T-helper 2 cell treated with Interferon-gamma antibody and Interleukin-4, amounts not matched to agents 5 μg/mL and 100 μg/mL, for 36 hours (primary cell): ENCODE measurements at regions not wholly inside any gene's neighbourhood (a gene's known extent, or its start where the extent isn't known, plus 50 kb on each side); places are given as distances from the start of the nearest gene placed in this dataset.
"Not testable (repeated sequence)": the region's sequence is repeated elsewhere in the genome, so short reads cannot be mapped to it uniquely, and the experiment has no call there.

Experiments
- DNase-seq: peaks from one replicate; pipeline ENCODE4 v3.0.0; 2021; ENCODE audit warnings: low spot score
- H3K27ac Mint-ChIP-seq: one replicate; pipeline ENCODE4 v1.8.0; 2021; ENCODE audit warnings: mild to moderate bottlenecking, mixed read lengths
- H3K27me3 Mint-ChIP-seq: one replicate; pipeline ENCODE4 v1.8.0; 2021; ENCODE audit warnings: low read depth, mixed read lengths
- H3K36me3 Mint-ChIP-seq: one replicate; pipeline ENCODE4 v1.8.0; 2021; ENCODE audit warnings: low read depth, mixed read lengths
- H3K4me1 Mint-ChIP-seq: one replicate; pipeline ENCODE4 v1.8.0; 2021; ENCODE audit warnings: low read depth, mixed read lengths
- H3K4me3 Mint-ChIP-seq: one replicate; pipeline ENCODE4 v1.8.0; 2022; ENCODE audit warnings: mild to moderate bottlenecking, moderate library complexity, mixed read lengths
- H3K9me3 Mint-ChIP-seq: one replicate; pipeline ENCODE4 v1.8.0; 2021; ENCODE audit warnings: mixed read lengths

DNA sequence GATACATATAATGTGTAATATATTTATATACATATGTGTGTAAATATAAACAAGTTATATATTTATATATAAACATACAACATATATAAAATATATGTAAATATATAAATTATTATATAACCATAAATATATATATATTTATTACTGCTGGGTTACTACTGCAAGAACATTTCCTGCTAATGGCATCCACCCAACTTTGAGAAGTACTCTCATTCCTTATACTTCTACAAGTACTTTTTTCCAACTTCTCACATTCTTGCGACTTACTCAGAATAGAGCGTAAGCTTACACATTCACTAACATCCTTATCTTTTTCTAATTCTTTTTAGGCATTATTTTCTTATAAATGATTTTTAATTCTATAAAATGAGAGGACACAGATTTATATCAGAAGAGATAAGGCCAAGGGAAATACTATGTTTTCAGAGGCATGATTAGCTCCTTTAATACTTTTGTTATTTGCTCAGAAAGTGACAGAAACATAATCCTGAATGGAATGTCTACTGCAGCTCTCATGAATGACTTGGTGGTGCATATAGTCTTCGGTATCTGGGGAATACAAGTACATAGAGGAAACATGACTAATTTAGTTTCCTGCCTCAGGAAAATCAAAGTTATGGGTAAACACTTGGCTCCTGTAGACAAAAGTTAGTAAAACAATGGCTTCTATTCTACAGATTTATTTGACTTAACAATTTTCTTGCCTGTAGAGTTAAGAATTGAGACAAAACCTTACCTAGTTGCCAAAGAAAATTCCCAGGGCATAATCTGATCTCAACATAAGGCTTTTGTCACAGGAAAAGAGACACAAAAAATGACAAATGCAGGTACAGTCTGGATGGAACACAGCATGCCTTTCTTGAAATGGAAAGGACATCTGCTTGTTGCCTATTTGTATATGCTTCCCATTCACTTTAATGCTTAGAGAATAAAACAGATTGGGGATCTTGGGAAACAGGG lies 453.9 kb downstream of the SQOR start:
- no peak for DNase-seq
- Mint-ChIP-seq H3K27ac (no peak overlapping the region), H3K4me1 (no peaks in the 10 kb centered on the region), H3K36me3 (no peaks in the 10 kb centered on the region), H3K9me3 (no peaks in the 10 kb centered on the region), H3K27me3 (no peaks in the 10 kb centered on the region), H3K4me3 (no peak overlapping the region)

- H3K9me3 Mint-ChIP-seq = no peaks in the 10 kb centered on the region
- DNase-seq = no peak
- H3K27me3 Mint-ChIP-seq = no peaks in the 10 kb centered on the region
- H3K27ac Mint-ChIP-seq = no peak overlapping the region
- H3K4me3 Mint-ChIP-seq = no peak overlapping the region
- H3K36me3 Mint-ChIP-seq = no peaks in the 10 kb centered on the region
- H3K4me1 Mint-ChIP-seq = no peaks in the 10 kb centered on the region
Measured at GRCh38 chr15:46089467-46089935, 454.7 kb downstream of the SQOR start.

DNA sequence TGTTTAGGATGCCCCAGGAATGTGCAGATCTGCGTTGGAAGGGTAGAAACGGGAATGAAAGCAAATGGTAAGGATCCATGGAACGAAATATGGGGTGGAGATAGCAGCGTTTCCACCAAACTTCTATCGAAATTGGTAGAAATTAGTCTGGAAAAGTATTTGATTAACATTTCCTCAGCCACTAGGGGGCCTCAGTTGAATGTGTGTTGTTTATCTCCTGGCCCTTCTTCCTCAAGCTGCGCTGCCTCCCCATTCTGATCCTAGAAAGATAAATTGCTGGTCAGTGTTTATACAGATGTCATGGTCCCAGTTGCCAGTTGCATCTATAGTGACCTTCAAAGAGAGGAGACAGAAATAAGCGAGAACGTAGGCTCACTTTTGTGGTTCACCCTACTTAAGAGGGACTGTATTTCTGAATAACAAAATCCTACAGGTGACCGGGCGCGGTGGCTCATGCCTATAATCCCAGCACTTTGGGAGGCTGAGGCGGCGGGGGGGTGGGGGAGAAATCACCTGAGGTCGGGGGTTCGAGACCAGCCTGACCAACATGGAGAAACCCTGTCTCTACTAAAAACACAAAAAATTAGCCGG lies 457.1 kb downstream of the SQOR start:
- Mint-ChIP-seq H3K36me3 (no peaks in the 10 kb centered on the region), H3K27ac (no peak overlapping the region), H3K9me3 (no peaks in the 10 kb centered on the region), H3K27me3 (no peaks in the 10 kb centered on the region), H3K4me3 (no peak overlapping the region), H3K4me1 (no peaks in the 10 kb centered on the region)
- DNase-seq = no peak

DNA sequence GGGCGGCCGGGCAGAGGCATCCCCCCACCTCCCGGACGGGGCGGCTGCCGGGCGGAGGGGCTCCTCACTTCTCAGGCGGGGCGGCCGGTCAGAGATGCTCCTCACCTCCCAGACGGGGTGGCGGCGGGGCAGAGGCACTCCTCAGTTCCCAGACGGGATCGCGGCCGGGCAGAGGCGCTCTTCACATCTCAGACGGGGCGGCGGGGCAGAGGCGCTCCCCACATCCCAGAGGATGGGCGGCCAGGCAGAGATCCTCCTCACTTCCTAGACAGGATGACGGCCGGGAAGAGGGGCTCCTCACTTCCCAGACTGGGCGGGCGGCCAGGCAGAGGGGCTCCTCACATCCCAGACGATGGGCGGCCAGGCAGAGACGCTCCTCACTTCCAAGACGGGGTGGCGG lies 463.2 kb downstream of the SQOR start:
- H3K4me1 Mint-ChIP-seq, H3K27ac Mint-ChIP-seq, DNase-seq, H3K4me3 Mint-ChIP-seq, H3K27me3 Mint-ChIP-seq, H3K36me3 Mint-ChIP-seq: not testable (repeated sequence)
- peaks cover 15% of the 10 kb centered on the region for H3K9me3 Mint-ChIP-seq

GRCh38 chr15:46110755-46111154 lies 475.9 kb downstream of the SQOR start:
- DNase-seq = no peak
- H3K9me3 Mint-ChIP-seq = peaks cover 15% of the 10 kb centered on the region
- H3K27me3 Mint-ChIP-seq = no peaks in the 10 kb centered on the region
- H3K4me3 Mint-ChIP-seq = no peak overlapping the region
- H3K36me3 Mint-ChIP-seq = no peaks in the 10 kb centered on the region
- H3K27ac Mint-ChIP-seq = no peak overlapping the region
- H3K4me1 Mint-ChIP-seq = no peaks in the 10 kb centered on the region

DNA sequence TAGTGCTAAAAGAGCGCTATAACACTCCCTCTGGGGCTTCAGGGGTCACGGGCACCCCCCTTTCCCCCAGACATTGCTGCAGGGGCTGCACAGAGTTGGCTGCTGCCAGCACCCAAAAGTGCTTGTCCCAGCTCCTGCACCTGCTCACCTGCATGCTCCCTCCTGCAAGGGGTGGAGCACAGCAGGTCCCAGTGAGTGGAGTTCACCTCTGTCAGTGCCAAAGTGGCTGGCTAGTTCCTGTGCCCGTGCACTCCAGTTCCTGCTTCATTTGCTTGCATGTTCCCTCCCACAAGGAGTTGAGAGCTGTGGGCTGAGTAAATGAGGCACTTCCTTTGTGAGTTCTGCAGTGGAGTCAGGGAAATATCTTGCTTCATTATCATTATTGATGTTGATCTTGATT lies 476.9 kb downstream of the SQOR start:
- Mint-ChIP-seq H3K27me3 (no peaks in the 10 kb centered on the region), H3K4me1 (no peaks in the 10 kb centered on the region), H3K27ac (no peak overlapping the region), H3K9me3 (peaks cover 18% of the 10 kb centered on the region), H3K4me3 (no peak overlapping the region), H3K36me3 (no peaks in the 10 kb centered on the region)
- no peak for DNase-seq

GRCh38 chr15:46117071-46117470 lies 482.2 kb downstream of the SQOR start:
- Mint-ChIP-seq H3K36me3 (no peaks in the 10 kb centered on the region), H3K27me3 (no peaks in the 10 kb centered on the region), H3K4me1 (no peaks in the 10 kb centered on the region), H3K9me3 (peaks cover 36% of the 10 kb centered on the region), H3K4me3 (no peak overlapping the region), H3K27ac (no peak overlapping the region)
- no peak for DNase-seq

DNA sequence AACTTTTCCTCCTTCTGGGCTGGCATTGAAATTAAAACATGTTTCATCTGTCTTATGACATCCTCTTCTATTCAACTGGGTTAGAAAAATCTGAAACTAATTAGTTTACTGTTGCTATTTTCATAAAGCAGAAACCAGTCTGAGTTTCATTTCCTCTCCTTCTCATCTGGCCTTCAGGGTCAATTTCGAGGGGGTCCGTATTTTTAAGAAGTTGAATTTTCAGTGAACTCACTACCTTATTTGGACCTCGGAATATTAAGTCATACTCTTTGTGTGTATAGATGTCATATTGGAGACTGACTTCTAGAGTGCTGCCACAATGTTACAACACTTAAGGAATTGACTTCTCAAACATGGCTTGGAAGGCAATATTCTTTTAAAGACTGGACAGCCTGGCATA lies 485.9 kb downstream of the SQOR start:
- no peaks in the 10 kb centered on the region for H3K4me1 Mint-ChIP-seq
- no peaks in the 10 kb centered on the region for H3K27me3 Mint-ChIP-seq
- no peak overlapping the region for H3K4me3 Mint-ChIP-seq
- H3K36me3 Mint-ChIP-seq = no peaks in the 10 kb centered on the region
- H3K27ac Mint-ChIP-seq = no peak overlapping the region
- H3K9me3 Mint-ChIP-seq = peaks cover 52% of the 10 kb centered on the region
- DNase-seq = no peak

DNA sequence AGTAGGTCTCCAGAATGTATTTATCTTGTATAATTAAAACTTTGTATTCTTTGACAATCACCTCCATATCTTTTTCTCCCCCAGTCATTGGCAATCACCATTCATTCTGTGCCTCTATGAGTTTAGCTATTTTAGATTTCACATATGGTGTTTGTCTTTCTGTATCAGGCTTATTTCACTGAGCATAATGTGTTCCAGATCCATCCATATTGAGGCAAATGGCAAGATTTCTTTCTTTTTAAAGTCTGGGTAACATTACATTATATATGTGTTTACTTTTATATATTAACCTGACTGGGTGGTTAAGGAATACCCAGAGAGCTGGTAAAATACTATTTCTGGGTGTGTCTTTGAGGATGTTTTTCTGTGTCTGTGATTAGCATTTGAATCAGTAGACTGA lies 486.6 kb downstream of the SQOR start:
- H3K9me3 Mint-ChIP-seq = peaks cover 55% of the 10 kb centered on the region
- no peak for DNase-seq
- H3K4me3 Mint-ChIP-seq = no peak overlapping the region
- H3K36me3 Mint-ChIP-seq = no peaks in the 10 kb centered on the region
- no peaks in the 10 kb centered on the region for H3K4me1 Mint-ChIP-seq
- no peak overlapping the region for H3K27ac Mint-ChIP-seq
- no peaks in the 10 kb centered on the region for H3K27me3 Mint-ChIP-seq

DNA sequence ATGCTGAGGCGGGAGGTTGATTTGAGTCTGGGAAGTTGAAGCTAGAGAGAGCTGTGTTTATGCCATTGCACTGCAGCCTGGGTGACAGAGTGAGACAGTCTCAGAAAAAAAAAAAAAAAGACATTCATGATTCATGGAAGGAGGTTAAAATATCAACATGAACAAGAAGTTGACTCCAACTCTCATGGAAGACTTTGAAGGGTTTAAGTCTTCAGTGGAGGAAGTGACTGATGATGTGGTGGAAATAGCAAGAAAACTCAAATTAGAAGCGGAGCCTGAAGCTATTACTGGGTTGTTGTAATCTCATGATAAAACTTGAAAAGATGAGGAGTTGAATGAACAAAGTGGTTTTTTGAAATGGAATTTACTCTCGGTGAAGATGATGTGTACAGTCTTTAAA lies 491.8 kb downstream of the SQOR start:
- no peak overlapping the region for H3K27ac Mint-ChIP-seq
- H3K27me3 Mint-ChIP-seq = no peaks in the 10 kb centered on the region
- no peaks in the 10 kb centered on the region for H3K4me1 Mint-ChIP-seq
- no peak for DNase-seq
- H3K9me3 Mint-ChIP-seq = peaks cover 48% of the 10 kb centered on the region
- no peaks in the 10 kb centered on the region for H3K36me3 Mint-ChIP-seq
- H3K4me3 Mint-ChIP-seq = no peak overlapping the region

GRCh38 chr15:46127361-46127874 lies 492.6 kb downstream of the SQOR start:
- Mint-ChIP-seq H3K4me3 (no peak overlapping the region), H3K9me3 (peaks cover 49% of the 10 kb centered on the region), H3K4me1 (no peaks in the 10 kb centered on the region), H3K27ac (no peak overlapping the region), H3K36me3 (no peaks in the 10 kb centered on the region), H3K27me3 (no peaks in the 10 kb centered on the region)
- no peak for DNase-seq

GRCh38 chr15:46129145-46129544 lies 494.3 kb downstream of the SQOR start:
- H3K27me3 Mint-ChIP-seq = no peaks in the 10 kb centered on the region
- no peak overlapping the region for H3K4me3 Mint-ChIP-seq
- DNase-seq = no peak
- H3K4me1 Mint-ChIP-seq = no peaks in the 10 kb centered on the region
- no peaks in the 10 kb centered on the region for H3K36me3 Mint-ChIP-seq
- peaks cover 38% of the 10 kb centered on the region for H3K9me3 Mint-ChIP-seq
- no peak overlapping the region for H3K27ac Mint-ChIP-seq

DNA sequence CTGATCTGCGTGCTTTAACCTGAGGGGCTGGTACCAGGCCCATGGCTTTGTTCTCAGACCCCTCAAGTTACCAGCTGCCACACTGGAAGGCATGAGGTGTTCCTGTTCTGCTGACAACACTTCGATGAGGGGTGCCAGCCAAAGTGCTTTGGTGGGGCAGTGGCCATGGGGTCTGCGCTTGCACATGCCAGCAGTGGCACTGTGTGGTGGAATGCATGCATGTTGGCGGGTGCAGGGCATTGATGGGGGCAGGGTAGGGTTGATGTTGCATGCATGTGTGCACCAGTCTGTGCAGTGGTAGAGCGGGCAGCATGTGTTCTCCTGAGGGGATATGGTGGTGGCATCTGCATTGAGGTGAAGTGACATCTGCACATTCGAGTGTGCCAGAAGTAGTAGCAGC lies 497.0 kb downstream of the SQOR start:
- Mint-ChIP-seq H3K4me1 (no peaks in the 10 kb centered on the region), H3K4me3 (no peak overlapping the region), H3K9me3 (peaks cover 37% of the 10 kb centered on the region), H3K27ac (no peak overlapping the region), H3K27me3 (no peaks in the 10 kb centered on the region), H3K36me3 (no peaks in the 10 kb centered on the region)
- DNase-seq = no peak

DNA sequence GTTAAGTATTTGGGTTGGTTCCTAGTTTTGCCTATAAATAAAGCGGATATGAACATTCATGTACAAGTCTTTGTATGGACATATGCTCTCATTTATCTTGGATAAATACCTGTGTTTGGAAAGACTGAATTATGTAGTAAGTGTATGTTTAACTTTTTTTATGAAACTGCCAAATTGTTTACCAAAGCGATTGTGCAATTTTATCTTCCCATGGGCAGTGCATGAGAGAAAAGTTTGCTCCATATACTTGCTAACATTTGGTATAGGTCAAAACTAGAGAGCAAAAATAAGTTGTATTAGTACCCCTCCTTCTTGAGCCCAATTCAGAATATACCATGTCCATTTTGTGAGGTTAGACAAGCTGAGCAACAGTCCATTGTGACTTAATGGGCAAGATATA lies 502.6 kb downstream of the SQOR start:
- Mint-ChIP-seq H3K4me1 (no peaks in the 10 kb centered on the region), H3K27ac (no peak overlapping the region), H3K9me3 (peaks cover 20% of the 10 kb centered on the region), H3K36me3 (no peaks in the 10 kb centered on the region), H3K4me3 (no peak overlapping the region), H3K27me3 (no peaks in the 10 kb centered on the region)
- no peak for DNase-seq
